Liver (tissue), 7 donors: ENCODE measurements at regions not wholly inside any gene's neighbourhood (a gene's known extent, or its start where the extent isn't known, plus 50 kb on each side); places are given as distances from the start of the nearest gene placed in this dataset.

Experiments used
- DNase-seq: peaks from one replicate; pipeline ENCODE4 v3.0.0-alpha.2; 2017; ENCODE audit warnings: low spot score
- H3K27ac ChIP-seq, 2 donors: one replicate each; pipeline ENCODE4 v1.7.0; 2013; ENCODE audit warnings: inconsistent platforms in 2 of 2, low read length in 2 of 2, control low read depth in 1 of 2, low read depth in 1 of 2, mild to moderate bottlenecking in 1 of 2
- H3K27me3 ChIP-seq, 4 donors: one replicate each; pipeline versions ENCODE4 v1.6.1 to v1.7.0; 2013; ENCODE audit warnings: low read length in 3 of 4, inconsistent platforms in 1 of 4, mild to moderate bottlenecking in 1 of 4, moderate library complexity in 1 of 4; ENCODE audit not compliant: control insufficient read depth in 4 of 4, insufficient read depth in 4 of 4
- H3K36me3 ChIP-seq, 4 donors: one replicate each; pipeline versions ENCODE4 v1.6.1 to v1.7.0; 2013; ENCODE audit warnings: low read length in 3 of 4, mild to moderate bottlenecking in 3 of 4, low read depth in 1 of 4, moderate library complexity in 1 of 4; ENCODE audit not compliant: control insufficient read depth in 4 of 4, insufficient read depth in 3 of 4
- H3K4me1 ChIP-seq, 4 donors: one replicate each; pipeline versions ENCODE4 v1.6.1 to v1.7.0; 2013; ENCODE audit warnings: low read length in 3 of 4, mild to moderate bottlenecking in 3 of 4, moderate library complexity in 1 of 4; ENCODE audit not compliant: control insufficient read depth in 4 of 4, insufficient read depth in 4 of 4
- H3K4me3 ChIP-seq, 3 donors: one replicate each; pipeline versions ENCODE4 v1.6.1 to v1.7.0; 2013; ENCODE audit warnings: low read length in 3 of 3, control low read depth in 1 of 3, low read depth in 1 of 3, mild to moderate bottlenecking in 1 of 3
- H3K9ac ChIP-seq, 2 donors: one replicate each; pipeline ENCODE4 v1.7.0; 2013; ENCODE audit warnings: low read length in 2 of 2, mild to moderate bottlenecking in 2 of 2, moderate library complexity in 2 of 2, control low read depth in 1 of 2, low read depth in 1 of 2
- H3K9me3 ChIP-seq, 4 donors: one replicate each; pipeline versions ENCODE4 v1.6.1 to v1.7.0; 2013; ENCODE audit warnings: low read length in 3 of 4; ENCODE audit not compliant: control insufficient read depth in 4 of 4
- ATF3 ChIP-seq: IDR thresholded peaks from 2 replicates; pipeline ENCODE4 v1.6.1; 2016; ENCODE audit warnings: antibody characterized with exemption
- CTCF ChIP-seq: fragments of 150-350 bp; IDR thresholded peaks from 2 replicates; pipeline ENCODE4 v1.5.1; 2017; ENCODE audit warnings: improper control_type of control experiment, low read depth, low read length; ENCODE audit not compliant: missing input control
- EGR1 ChIP-seq, 2 donors: IDR thresholded peaks; 2 replicates each; pipeline ENCODE4 v1.6.1; 2016 to 2018; ENCODE audit warnings: antibody characterized with exemption in 2 of 2, low read depth in 2 of 2
- FOXA1 ChIP-seq: IDR thresholded peaks from 2 replicates; pipeline ENCODE4 v1.6.1; 2016; ENCODE audit warnings: antibody characterized with exemption
- FOXA2 ChIP-seq: IDR thresholded peaks from 2 replicates; pipeline ENCODE4 v1.6.1; 2016; ENCODE audit warnings: antibody characterized with exemption
- GABPA ChIP-seq, 2 donors: IDR thresholded peaks in 1 of 2; conservative IDR thresholded peaks in 1 of 2; 2 replicates each; pipeline ENCODE4 v1.6.1; 2016; ENCODE audit warnings: antibody characterized with exemption in 2 of 2, mild to moderate bottlenecking in 1 of 2, moderate library complexity in 1 of 2
- HNF4A ChIP-seq, 2 donors: conservative IDR thresholded peaks; 2 replicates each; pipeline ENCODE4 v1.6.1; 2016; ENCODE audit warnings: antibody characterized with exemption in 2 of 2, mild to moderate bottlenecking in 2 of 2
- HNF4G ChIP-seq: IDR thresholded peaks from 2 replicates; pipeline ENCODE4 v1.6.1; 2016; ENCODE audit warnings: antibody characterized with exemption
- JUND ChIP-seq, 2 donors: IDR thresholded peaks; 2 replicates each; pipeline ENCODE4 v1.6.1; 2016; ENCODE audit warnings: antibody characterized with exemption in 2 of 2
- MAX ChIP-seq: IDR thresholded peaks from 2 replicates; pipeline ENCODE4 v1.6.1; 2016; ENCODE audit warnings: antibody characterized with exemption
- NR2F2 ChIP-seq: IDR thresholded peaks from 2 replicates; pipeline ENCODE4 v1.6.1; 2016; ENCODE audit warnings: antibody characterized with exemption
- RAD21 ChIP-seq, 2 donors: IDR thresholded peaks; 2 replicates each; pipeline ENCODE4 v1.6.1; 2016; ENCODE audit warnings: antibody characterized with exemption in 2 of 2, mild to moderate bottlenecking in 2 of 2
- REST ChIP-seq: IDR thresholded peaks from 2 replicates; pipeline ENCODE4 v1.6.1; 2016; ENCODE audit warnings: antibody characterized with exemption, mild to moderate bottlenecking
- RXRA ChIP-seq, 2 donors: IDR thresholded peaks; 2 replicates each; pipeline ENCODE4 v1.6.1; 2017 to 2018; ENCODE audit warnings: antibody characterized with exemption in 2 of 2, mild to moderate bottlenecking in 1 of 2
- SP1 ChIP-seq: IDR thresholded peaks from 2 replicates; pipeline ENCODE4 v1.6.1; 2018; ENCODE audit warnings: antibody characterized with exemption, mild to moderate bottlenecking
- TAF1 ChIP-seq: conservative IDR thresholded peaks from 2 replicates; pipeline ENCODE4 v1.6.1; 2016; ENCODE audit warnings: antibody characterized with exemption, mild to moderate bottlenecking
- YY1 ChIP-seq: IDR thresholded peaks from 2 replicates; pipeline ENCODE4 v1.6.1; 2016; ENCODE audit warnings: antibody characterized with exemption, mild to moderate bottlenecking
- ZBTB33 ChIP-seq: IDR thresholded peaks from 2 replicates; pipeline ENCODE4 v1.6.1; 2016; ENCODE audit warnings: antibody characterized with exemption
- donor health status: healthy.
- donor health status: healthy.
- donor health status: healthy.
- donor health status: healthy.

- Histone ChIP-seq H3K27me3 (no peaks in the 10 kb centered on the region), H3K36me3 (no peaks in the 10 kb centered on the region), H3K4me3 (no peak overlapping the region), H3K4me1 (no peaks in the 10 kb centered on the region), H3K9me3 (peaks cover 0 to 4% (median 0%) of the 10 kb centered on the region in 4 donors), H3K9ac (no peak overlapping the region), H3K27ac (no peak overlapping the region)
- DNase-seq = no peak
- TF ChIP-seq CTCF (no peak), HNF4G (no peak), EGR1 (IDR thresholded peaks at IDR 0.05; ENCODE audit: low read depth in 2 of 2) (no peak), HNF4A (conservative IDR thresholded peaks at IDR 0.05) (no peak), NR2F2 (no peak), ATF3 (no peak), FOXA2 (no peak), FOXA1 (no peak)
These were observed 119.3 kb upstream of the PLPPR5 start for GRCh38 chr1:99123936-99124335.

GRCh38 chr1:99131546-99131945 is 126.9 kb upstream of the PLPPR5 start:
- Histone ChIP-seq H3K4me3 (no peak overlapping the region), H3K36me3 (no peaks in the 10 kb centered on the region), H3K27ac (no peak overlapping the region), H3K27me3 (no peaks in the 10 kb centered on the region), H3K9me3 (peaks cover 0 to 2% (median 0%) of the 10 kb centered on the region in 4 donors), H3K9ac (no peak overlapping the region), H3K4me1 (no peaks in the 10 kb centered on the region)
- DNase-seq = no peak
- TF ChIP-seq GABPA (IDR thresholded peaks at IDR 0.05 in 1 of 2, conservative IDR thresholded peaks at IDR 0.05 in 1 of 2) (no peak), EGR1 (IDR thresholded peaks at IDR 0.05; ENCODE audit: low read depth in 2 of 2) (no peak), TAF1 (no peak), JUND (IDR thresholded peaks at IDR 0.05) (no peak), MAX (no peak), HNF4A (conservative IDR thresholded peaks at IDR 0.05) (no peak), NR2F2 (no peak), RXRA (IDR thresholded peaks at IDR 0.05) (no peak), CTCF (no peak), SP1 (no peak), FOXA1 (no peak), RAD21 (IDR thresholded peaks at IDR 0.05) (no peak), YY1 (no peak), REST (no peak), HNF4G (no peak), FOXA2 (no peak), ZBTB33 (no peak)
